Cerebellar nuclear complex (tissue), 1 donor: ENCODE measurements at regions not wholly inside any gene's neighbourhood (a gene's known extent, or its start where the extent isn't known, plus 50 kb on each side); places are given as distances from the start of the nearest gene placed in this dataset.

Experiments used
- DNase-seq, 2 experiments: peaks; one replicate each; lab custom pipeline; 2025; lab: John Stamatoyannopoulos, UW

GRCh38 chr2:221044781-221045180 lies 527.3 kb downstream of the EPHA4 start:
- DNase-seq = no peak

DNA sequence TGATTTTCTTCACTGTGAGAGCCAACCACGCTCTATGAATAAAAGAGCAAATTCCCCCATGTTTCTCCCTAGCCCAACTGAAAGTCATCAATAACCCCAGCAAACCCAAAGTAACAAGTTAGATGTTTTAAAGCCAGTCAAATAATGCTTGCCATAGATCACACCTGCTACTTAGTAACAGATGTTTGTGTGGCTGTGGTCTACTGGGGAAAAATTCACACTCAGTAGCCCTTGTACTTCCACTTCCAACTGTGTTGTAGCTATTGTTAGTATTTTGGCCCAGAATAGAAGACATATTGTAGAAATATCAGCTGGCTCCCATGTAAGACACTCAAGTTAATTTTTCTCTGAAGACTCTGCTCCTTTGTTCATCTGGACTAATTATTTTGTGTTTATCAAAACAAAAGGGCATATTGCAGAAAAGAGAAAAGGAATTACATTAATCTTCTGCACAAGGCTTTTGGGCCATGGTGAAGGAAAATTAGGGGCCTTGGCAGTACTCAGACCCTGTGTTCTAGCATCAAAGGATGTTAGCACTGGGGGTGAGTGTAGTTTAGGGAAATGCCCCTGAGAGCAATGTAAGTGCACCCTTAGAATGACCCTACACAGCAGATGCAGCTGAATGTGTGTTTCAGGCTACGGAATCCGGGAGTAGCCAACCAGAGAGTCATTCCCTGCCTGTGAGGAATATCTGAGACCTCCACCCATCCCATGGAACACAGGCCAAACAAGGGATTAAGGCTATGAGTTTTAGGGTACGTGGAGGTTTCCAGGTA lies 521.9 kb downstream of the EPHA4 start:
- DNase-seq = no peak

GRCh38 chr2:221051162-221051561 lies 520.9 kb downstream of the EPHA4 start:
- no peak for DNase-seq

GRCh38 chr2:221060376-221060775 lies 511.7 kb downstream of the EPHA4 start:
- no peak for DNase-seq

DNA sequence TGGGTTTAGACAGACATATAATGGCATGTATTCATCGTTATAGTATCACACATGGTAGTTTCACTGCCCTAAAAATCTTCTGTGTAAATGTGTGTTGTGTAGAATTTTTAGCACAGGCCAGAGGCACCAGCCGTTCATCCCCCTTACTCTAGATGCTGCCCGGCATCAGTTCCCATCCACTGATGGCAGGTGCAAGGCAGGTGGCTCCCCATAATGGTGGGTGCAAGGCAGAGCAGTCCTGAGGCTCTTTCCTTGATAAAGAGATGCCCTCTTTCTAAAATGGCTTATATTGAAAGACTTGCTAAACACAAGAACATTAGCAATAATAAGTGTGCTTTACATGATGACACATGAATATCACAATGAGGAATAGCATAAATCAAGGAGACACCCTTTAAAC lies 508.5 kb downstream of the EPHA4 start:
- DNase-seq = no peak

GRCh38 chr2:221064058-221064854 lies 507.8 kb downstream of the EPHA4 start:
- no peak for DNase-seq

- no peak for DNase-seq
Observed at GRCh38 chr2:221064880-221065279, 507.2 kb downstream of the EPHA4 start.

- no peak for DNase-seq
Observed at GRCh38 chr2:221068123-221068522, 504.0 kb downstream of the EPHA4 start.

GRCh38 chr2:221070106-221070505 lies 502.0 kb downstream of the EPHA4 start:
- no peak for DNase-seq

DNA sequence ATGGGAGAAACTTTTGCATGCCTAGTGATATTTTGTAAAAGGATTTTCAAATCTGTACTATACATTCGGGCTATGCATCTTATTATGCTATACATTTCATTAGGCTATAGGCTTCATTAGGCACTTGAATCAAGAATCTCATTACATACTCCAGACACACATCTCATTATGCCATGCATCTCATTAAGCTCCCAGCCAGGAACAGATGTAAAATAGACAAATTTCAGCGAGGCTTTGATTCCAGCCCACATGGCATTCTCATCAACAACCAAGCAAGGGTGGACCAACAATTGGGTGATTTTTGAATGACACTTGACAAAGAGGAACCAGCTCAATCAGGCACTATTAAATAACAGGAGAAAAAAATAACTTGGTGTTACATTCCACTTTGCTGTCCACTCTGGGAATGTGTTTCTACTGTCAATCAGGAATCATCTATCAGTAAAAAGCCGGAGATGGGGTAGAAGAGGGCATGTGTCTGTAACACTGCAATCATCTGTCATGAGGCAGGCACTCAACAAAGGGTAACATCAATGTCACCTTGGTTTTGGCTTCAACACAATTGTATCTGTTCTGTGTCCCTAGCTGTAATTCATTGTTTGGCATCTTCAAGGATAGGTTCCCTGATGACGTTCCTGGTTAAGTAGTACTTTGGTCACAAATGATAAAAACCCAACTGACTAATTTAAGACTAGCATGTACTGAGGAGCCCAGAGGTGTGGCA lies 498.6 kb downstream of the EPHA4 start:
- no peak for DNase-seq

GRCh38 chr2:221074238-221074637 lies 497.9 kb downstream of the EPHA4 start:
- no peak for DNase-seq

DNA sequence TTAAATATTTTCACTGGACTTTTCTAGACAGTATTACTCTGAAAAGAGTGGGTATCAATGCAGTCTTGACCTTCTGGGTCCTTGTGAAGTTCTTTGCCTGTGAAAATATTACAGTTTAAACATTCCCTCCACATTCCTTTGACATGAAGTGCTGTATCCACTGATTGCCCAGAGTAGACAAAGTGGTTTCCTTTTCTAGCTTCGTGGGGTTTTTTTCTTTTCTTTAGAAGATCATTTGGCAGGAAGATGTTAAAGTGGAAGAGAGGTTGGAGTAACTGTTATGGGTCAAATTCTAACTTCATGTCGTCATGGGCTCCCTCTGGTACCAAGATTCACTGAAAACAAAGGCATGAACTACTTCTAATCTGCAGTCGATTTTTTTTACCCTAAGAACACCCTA lies 496.9 kb downstream of the EPHA4 start:
- DNase-seq = no peak

DNA sequence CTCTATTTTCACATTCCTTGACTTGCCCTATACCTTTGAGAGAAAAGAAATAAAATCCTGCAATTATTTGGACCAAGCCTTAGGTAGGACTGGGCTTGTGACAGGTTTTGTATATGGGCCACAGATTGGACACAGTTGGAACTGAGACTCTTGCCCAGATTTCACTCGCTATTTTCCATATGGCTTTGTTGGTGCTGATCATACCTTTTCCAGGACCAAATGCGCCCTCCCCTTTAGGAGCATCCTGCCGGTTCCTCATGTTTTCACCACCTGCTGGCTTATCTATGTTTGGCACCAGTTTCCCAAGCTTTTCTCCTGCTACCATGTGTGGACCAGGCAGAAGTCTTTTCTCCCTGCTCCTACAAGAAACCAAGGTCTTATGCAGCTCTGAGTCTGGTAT lies 494.9 kb downstream of the EPHA4 start:
- DNase-seq = peak; percentile 85 to 92

GRCh38 chr2:221077799-221078198 lies 494.3 kb downstream of the EPHA4 start:
- no peak for DNase-seq

- DNase-seq = no peak
Observed at GRCh38 chr2:221085341-221085900, 486.7 kb downstream of the EPHA4 start.

- no peak for DNase-seq
Observed at GRCh38 chr2:221085936-221086335, 486.2 kb downstream of the EPHA4 start.

DNA sequence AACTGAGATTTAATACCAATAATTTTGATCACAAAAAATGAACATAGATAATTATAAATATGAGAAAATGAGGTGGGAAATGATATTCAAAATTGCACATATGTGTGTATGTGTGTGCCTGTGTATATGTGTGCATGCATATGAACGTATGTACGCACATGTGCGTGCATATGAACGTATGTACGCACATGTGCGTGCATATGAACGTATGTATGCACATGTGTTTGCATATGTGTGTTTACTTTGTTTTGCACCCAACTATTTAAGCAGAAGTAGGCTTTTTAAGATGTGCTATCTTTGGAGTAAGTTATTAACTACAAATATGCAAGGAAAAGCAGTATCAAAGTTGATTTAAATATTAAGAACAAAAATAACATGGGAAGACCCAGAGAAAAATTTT lies 484.3 kb downstream of the EPHA4 start:
- DNase-seq = no peak

GRCh38 chr2:221088506-221088905 lies 483.6 kb downstream of the EPHA4 start:
- DNase-seq = no peak

- DNase-seq = no peak
Observed at GRCh38 chr2:221095356-221095755, 476.7 kb downstream of the EPHA4 start.

- DNase-seq = no peak
Observed at GRCh38 chr2:221096706-221097567, 475.2 kb downstream of the EPHA4 start.

GRCh38 chr2:221097568-221097915 lies 474.6 kb downstream of the EPHA4 start:
- no peak for DNase-seq

- DNase-seq = no peak
Observed at GRCh38 chr2:221097949-221098348, 474.2 kb downstream of the EPHA4 start.
